ENCODE measurements at regions not wholly inside any gene's neighbourhood (a gene's known extent, or its start where the extent isn't known, plus 50 kb on each side); places are given as distances from the start of the nearest gene placed in this dataset.

GRCh38 chr5:117326997-117327396 lies 752.4 kb upstream of the SEMA6A start:
- TF ChIP-seq CTCF (conservative IDR thresholded peaks at IDR 0.05; ENCODE audit: low read length) (0 out of 2 replicates have a peak, but pooled peaks have one; percentile 23), EZH2phosphoT487 (IDR thresholded peaks at IDR 0.05; ENCODE audit: borderline replicate concordance, low read depth, low read length) (no peak)
